Peyer's patch (tissue), 4 donors: ENCODE measurements at regions not wholly inside any gene's neighbourhood (a gene's known extent, or its start where the extent isn't known, plus 50 kb on each side); places are given as distances from the start of the nearest gene placed in this dataset.

ENCODE experiments used
- DNase-seq, 3 donors: peaks; one replicate each; pipeline ENCODE4 v3.0.0-alpha.2; 2017 to 2019
- H3K27ac ChIP-seq, 4 donors: fragments of 200-600 bp; sonication (generic); one replicate each; pipeline ENCODE4 v1.5.1; 2016 to 2019
- H3K27me3 ChIP-seq, 2 donors: fragments of 200-600 bp; sonication (generic); one replicate each; pipeline ENCODE4 v1.5.1; 2019
- H3K36me3 ChIP-seq, 3 donors: fragments of 200-600 bp; sonication (generic); one replicate each; pipeline ENCODE4 v1.5.1; 2016 to 2019
- H3K4me1 ChIP-seq, 4 donors: fragments of 200-600 bp; sonication (generic); one replicate each; pipeline ENCODE4 v1.5.1; 2016 to 2019
- H3K4me3 ChIP-seq, 4 donors: fragments of 200-600 bp; sonication (generic); 1 replicate in 3 of 4; 2 replicates in 1 of 4; pipeline ENCODE4 v1.5.1; 2016 to 2019; ENCODE audit warnings: mild to moderate bottlenecking in 1 of 4
- H3K9me3 ChIP-seq, 4 donors: fragments of 200-600 bp; sonication (generic); one replicate each; pipeline ENCODE4 v1.5.1; 2016 to 2019; ENCODE audit warnings: mild to moderate bottlenecking in 1 of 4
- POLR2A ChIP-seq, 2 donors: fragments of 450-650 bp; IDR thresholded peaks; one replicate each; pipeline ENCODE4 v1.5.1; 2017; ENCODE audit warnings: antibody characterized with exemption in 2 of 2, mild to moderate bottlenecking in 2 of 2, moderate library complexity in 2 of 2
- TF ChIP-seq, protein P1 (sequence below), 6 experiments: fragments of 450-650 bp in 4 of 6; fragments of 200-600 bp in 2 of 6; sonication (generic) in 1 of 6; IDR thresholded peaks; one replicate each; pipeline ENCODE4 v1.5.1; 2017 to 2019; ENCODE audit warnings: antibody characterized with exemption in 6 of 6, mild to moderate bottlenecking in 3 of 6, moderate library complexity in 1 of 6

DNA sequence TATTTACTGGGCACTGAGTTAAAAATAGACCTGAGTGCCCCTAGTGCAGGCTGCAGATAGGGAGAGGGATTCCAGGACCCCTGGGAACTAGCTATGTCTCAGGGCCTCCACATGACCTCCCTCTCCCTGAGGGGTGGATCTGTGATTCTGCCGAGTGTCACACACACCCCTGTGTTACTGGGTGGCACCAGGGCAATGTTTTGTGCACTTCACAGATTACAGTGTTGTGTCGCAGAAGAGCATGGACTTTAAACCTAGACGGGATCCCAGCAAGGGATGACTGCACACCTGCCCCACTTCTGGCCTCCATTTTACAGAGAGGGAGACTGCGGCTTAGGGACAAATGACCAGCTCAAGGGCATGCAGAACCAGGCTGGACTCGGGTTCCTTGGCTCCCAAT lies 65.6 kb downstream of the ZFP36L2 start:
- peak in 2 of 3 donors; percentile 76 to 87 for DNase-seq
- TF ChIP-seq, protein P1, sequence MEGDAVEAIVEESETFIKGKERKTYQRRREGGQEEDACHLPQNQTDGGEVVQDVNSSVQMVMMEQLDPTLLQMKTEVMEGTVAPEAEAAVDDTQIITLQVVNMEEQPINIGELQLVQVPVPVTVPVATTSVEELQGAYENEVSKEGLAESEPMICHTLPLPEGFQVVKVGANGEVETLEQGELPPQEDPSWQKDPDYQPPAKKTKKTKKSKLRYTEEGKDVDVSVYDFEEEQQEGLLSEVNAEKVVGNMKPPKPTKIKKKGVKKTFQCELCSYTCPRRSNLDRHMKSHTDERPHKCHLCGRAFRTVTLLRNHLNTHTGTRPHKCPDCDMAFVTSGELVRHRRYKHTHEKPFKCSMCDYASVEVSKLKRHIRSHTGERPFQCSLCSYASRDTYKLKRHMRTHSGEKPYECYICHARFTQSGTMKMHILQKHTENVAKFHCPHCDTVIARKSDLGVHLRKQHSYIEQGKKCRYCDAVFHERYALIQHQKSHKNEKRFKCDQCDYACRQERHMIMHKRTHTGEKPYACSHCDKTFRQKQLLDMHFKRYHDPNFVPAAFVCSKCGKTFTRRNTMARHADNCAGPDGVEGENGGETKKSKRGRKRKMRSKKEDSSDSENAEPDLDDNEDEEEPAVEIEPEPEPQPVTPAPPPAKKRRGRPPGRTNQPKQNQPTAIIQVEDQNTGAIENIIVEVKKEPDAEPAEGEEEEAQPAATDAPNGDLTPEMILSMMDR (IDR thresholded peaks at IDR 0.05): no peak
- peak in 1 of 2 donors; percentile 64 for TF ChIP-seq POLR2A (IDR thresholded peaks at IDR 0.05)

DNA sequence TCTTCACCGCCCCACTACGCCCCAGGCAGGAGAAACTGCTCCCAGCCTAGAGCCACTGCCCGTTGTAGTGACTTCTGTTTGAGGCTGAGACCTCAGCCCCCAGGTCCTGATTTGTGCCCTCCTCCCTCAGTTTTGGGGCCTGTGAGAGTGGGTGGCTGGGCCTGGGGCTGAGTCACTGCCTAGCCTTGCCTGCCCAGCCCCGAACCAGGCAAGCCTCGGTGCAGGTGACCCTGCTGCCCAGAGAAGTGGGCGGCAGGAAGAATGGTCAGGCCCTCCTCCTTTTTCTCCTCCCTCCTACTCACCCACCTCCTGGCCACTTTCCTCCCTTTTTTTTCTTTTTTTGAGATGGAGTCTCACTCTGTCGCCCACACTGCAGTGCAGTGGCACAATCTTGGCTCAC lies 66.6 kb downstream of the ZFP36L2 start:
- Histone ChIP-seq H3K4me3 (no peak overlapping the region), H3K4me1 (peaks cover 23 to 34% (median 28%) of the 10 kb centered on the region in 4 donors), H3K36me3 (no peaks in the 10 kb centered on the region), H3K27ac (peak overlapping the region; percentile 84 to 98 (median 91)), H3K9me3 (no peaks in the 10 kb centered on the region), H3K27me3 (no peaks in the 10 kb centered on the region)
- no peak for TF ChIP-seq POLR2A (IDR thresholded peaks at IDR 0.05)
- TF ChIP-seq, protein P1 (IDR thresholded peaks at IDR 0.05): no peak
- DNase-seq: no peak

More for the DNA sequence above, 65.6 kb downstream of the ZFP36L2 start:
- Histone ChIP-seq H3K36me3 (no peaks in the 10 kb centered on the region), H3K27ac (peak overlapping the region; percentile 84 to 98 (median 91)), H3K9me3 (no peaks in the 10 kb centered on the region), H3K27me3 (no peaks in the 10 kb centered on the region), H3K4me3 (peak overlapping the region in 1 of 4 donors; percentile 12), H3K4me1 (peaks cover 22 to 34% (median 26%) of the 10 kb centered on the region in 4 donors)

DNA sequence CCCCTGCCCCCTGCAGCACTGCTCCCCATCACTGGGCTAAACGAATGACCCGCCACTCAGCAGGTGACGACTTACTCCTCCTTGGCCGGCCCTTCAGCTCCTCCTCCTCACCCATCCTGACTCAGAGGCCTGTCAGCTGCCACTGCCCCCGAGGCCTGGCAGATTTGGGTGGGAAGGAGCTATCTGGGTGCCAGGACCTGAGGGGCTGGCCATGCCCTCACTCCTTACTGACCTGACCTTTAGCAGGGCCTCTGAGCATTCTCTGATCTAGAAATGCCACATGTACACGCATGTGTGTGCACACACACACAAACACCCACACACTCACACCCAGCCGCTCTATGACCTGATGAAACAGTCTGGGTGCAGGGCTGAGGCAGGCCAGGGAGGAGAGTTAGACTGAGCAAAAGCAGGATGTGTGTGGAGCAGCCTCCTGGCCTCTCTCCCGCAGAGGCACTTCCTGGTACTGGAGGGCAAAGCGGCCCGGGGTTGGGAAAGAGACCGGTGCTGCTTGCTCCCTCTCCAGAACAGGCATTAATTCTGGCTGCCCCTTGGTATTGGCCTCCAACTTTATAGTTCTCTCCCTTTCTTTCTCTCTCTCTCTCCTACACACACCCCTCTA lies 68.0 kb downstream of the ZFP36L2 start:
- peak; percentile 72 to 90 (median 81) for DNase-seq
- Histone ChIP-seq H3K27me3 (no peaks in the 10 kb centered on the region), H3K36me3 (no peaks in the 10 kb centered on the region), H3K4me1 (peaks cover 23 to 34% (median 30%) of the 10 kb centered on the region in 4 donors), H3K4me3 (peak overlapping the region in 2 of 4 donors; percentile 9 to 13), H3K9me3 (no peaks in the 10 kb centered on the region), H3K27ac (peak overlapping the region; percentile 84 to 98 (median 91))
- TF ChIP-seq, protein P1 (IDR thresholded peaks at IDR 0.05): no peak
- no peak for TF ChIP-seq POLR2A (IDR thresholded peaks at IDR 0.05)

DNA sequence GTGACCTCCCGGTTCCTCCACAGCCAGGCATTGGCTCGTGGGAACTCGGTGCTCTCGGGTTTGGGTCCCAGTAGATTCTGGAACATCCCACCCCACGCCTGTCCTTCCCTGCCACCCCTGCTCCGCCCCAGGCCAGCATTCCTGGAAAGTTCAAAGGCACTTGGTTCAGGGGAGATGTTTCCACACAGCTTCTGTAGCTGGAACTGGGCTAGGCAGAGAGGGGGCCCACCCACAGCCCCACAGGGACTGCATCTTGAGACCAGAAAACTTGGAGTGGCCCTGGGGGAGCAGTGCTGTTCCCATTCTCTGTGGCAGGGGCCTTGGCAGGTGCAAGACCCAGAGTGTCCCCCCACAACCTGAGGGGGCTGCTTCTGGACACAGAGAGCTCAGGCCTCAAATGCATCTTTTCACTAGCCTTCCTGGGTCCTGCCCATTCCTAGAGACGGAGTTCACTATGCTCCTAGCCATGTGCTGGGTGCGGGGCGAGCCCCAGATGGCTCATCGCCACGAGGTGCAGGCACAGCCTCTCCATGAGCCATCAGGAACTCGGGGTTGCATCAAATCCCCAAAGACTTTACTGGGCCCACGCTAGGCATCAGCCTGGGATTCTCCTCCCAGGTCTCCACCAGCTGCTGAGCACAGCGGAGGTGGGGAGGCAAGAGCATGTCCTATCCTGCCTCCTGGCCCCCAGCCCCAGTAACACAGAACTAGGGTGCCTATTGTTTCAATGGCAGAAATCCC lies 68.7 kb downstream of the ZFP36L2 start:
- DNase-seq: peak in 1 of 3 donors; percentile 56
- Histone ChIP-seq H3K36me3 (no peaks in the 10 kb centered on the region), H3K9me3 (no peaks in the 10 kb centered on the region), H3K27me3 (no peaks in the 10 kb centered on the region), H3K4me1 (peaks cover 23 to 38% (median 31%) of the 10 kb centered on the region in 4 donors), H3K4me3 (no peak overlapping the region), H3K27ac (peak overlapping the region; percentile 84 to 98 (median 91))
- no peak for TF ChIP-seq POLR2A (IDR thresholded peaks at IDR 0.05)

DNA sequence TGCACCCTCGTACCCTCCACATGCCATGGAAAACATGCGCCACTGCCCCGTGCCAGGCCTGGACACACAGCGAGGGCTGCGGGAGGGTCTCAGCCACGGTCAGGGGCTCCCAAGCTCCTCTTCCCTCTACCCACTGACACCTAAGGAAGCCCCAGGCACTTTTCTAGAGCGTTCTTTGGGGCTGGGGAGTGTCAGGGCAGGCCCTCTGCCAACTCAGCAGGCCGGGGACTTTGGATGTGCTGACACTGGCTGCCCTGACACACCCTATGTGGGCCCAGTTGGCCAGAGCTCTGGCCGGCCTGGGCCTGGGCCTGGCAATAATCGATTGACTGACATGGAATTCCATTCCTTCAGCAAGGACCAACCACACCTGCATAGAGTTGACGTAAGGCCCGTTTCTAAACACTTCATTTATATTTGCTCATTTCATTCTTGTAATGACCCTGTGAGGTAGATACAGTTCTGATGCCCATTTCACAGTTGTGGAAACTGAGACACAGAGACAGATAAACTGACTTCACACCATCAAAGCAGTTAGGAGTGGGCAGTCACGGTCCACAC lies 70.5 kb downstream of the ZFP36L2 start:
- peak overlapping the region in 3 of 4 donors; percentile 85 to 98 (median 97) for H3K27ac ChIP-seq
- TF ChIP-seq POLR2A (IDR thresholded peaks at IDR 0.05): no peak
- TF ChIP-seq, protein P1 (IDR thresholded peaks at IDR 0.05): no peak
- H3K27me3 ChIP-seq: no peaks in the 10 kb centered on the region
- DNase-seq: peak in 2 of 3 donors; percentile 81 to 82
- H3K4me1 ChIP-seq: peaks cover 23 to 42% (median 31%) of the 10 kb centered on the region in 4 donors
- no peaks in the 10 kb centered on the region for H3K9me3 ChIP-seq
- H3K4me3 ChIP-seq: no peak overlapping the region
- H3K36me3 ChIP-seq: no peaks in the 10 kb centered on the region

GRCh38 chr2:43154685-43155084 lies 71.7 kb downstream of the ZFP36L2 start:
- H3K9me3 ChIP-seq: no peaks in the 10 kb centered on the region
- DNase-seq: peak in 2 of 3 donors; percentile 66 to 70
- H3K36me3 ChIP-seq: no peaks in the 10 kb centered on the region
- H3K4me3 ChIP-seq: no peak overlapping the region
- H3K27ac ChIP-seq: peak overlapping the region in 1 of 4 donors; percentile 98
- TF ChIP-seq, protein P1 (IDR thresholded peaks at IDR 0.05): no peak
- TF ChIP-seq POLR2A (IDR thresholded peaks at IDR 0.05): no peak
- H3K27me3 ChIP-seq: no peaks in the 10 kb centered on the region
- peaks cover 19 to 37% (median 24%) of the 10 kb centered on the region in 4 donors for H3K4me1 ChIP-seq
